Mesenchymal stem cell (in vitro differentiated cells and primary cell): ENCODE measurements at regions not wholly inside any gene's neighbourhood (a gene's known extent, or its start where the extent isn't known, plus 50 kb on each side); places are given as distances from the start of the nearest gene placed in this dataset.

ENCODE experiments used
- DNase-seq: peaks from one replicate; pipeline ENCODE4 v3.0.0-alpha.2; 2013
- H2AFZ ChIP-seq: one replicate; pipeline ENCODE4 v1.6.1; 2013; ENCODE audit warnings: low read depth, mild to moderate bottlenecking, control low read depth, inconsistent platforms, low read length, moderate library complexity
- H2AK5ac ChIP-seq: 2 replicates; pipeline ENCODE4 v1.6.1; 2013; ENCODE audit warnings: low read length, moderate library complexity, mild to moderate bottlenecking, inconsistent platforms; ENCODE audit not compliant: severe bottlenecking
- H2BK120ac ChIP-seq: one replicate; pipeline ENCODE4 v1.6.1; 2013; ENCODE audit warnings: low read depth, mild to moderate bottlenecking, inconsistent platforms, low read length, moderate library complexity
- H2BK12ac ChIP-seq, 2 experiments: one replicate each; pipeline ENCODE4 v1.6.1; 2013; ENCODE audit warnings: inconsistent platforms in 2 of 2, low read length in 2 of 2, mild to moderate bottlenecking in 2 of 2, moderate library complexity in 2 of 2, control low read depth in 1 of 2
- H2BK15ac ChIP-seq: one replicate; pipeline ENCODE4 v1.6.1; 2013; ENCODE audit warnings: mild to moderate bottlenecking, low read depth, inconsistent platforms; ENCODE audit not compliant: poor library complexity, severe bottlenecking
- H2BK5ac ChIP-seq: 2 replicates; pipeline ENCODE4 v1.6.1; 2013; ENCODE audit warnings: low read depth, mild to moderate bottlenecking, low read length, control low read depth, inconsistent platforms; ENCODE audit not compliant: poor library complexity, severe bottlenecking
- H3K14ac ChIP-seq, 2 experiments: one replicate each; pipeline ENCODE4 v1.6.1; 2013; ENCODE audit warnings: inconsistent platforms in 2 of 2, low read length in 2 of 2, control low read depth in 1 of 2, mild to moderate bottlenecking in 1 of 2, moderate library complexity in 1 of 2
- H3K18ac ChIP-seq, 2 experiments: one replicate each; pipeline ENCODE4 v1.6.1; 2013; ENCODE audit warnings: inconsistent platforms in 2 of 2, low read length in 2 of 2, control low read depth in 1 of 2, low read depth in 1 of 2, mild to moderate bottlenecking in 1 of 2
- H3K23ac ChIP-seq, 2 experiments: one replicate each; pipeline ENCODE4 v1.6.1; 2013; ENCODE audit warnings: inconsistent platforms in 2 of 2, low read length in 2 of 2, mild to moderate bottlenecking in 2 of 2, moderate library complexity in 2 of 2, control low read depth in 1 of 2
- H3K27ac ChIP-seq: 2 replicates; pipeline ENCODE4 v1.5.1; 2013; ENCODE audit warnings: mild to moderate bottlenecking, moderate library complexity, low read length, control low read depth, inconsistent platforms; ENCODE audit not compliant: poor library complexity, severe bottlenecking
- H3K27me3 ChIP-seq, 2 experiments: 2 replicates each; pipeline versions ENCODE4 v1.6.1 to v1.7.0; 2013; ENCODE audit warnings: low read length in 2 of 2, mild to moderate bottlenecking in 2 of 2, moderate library complexity in 2 of 2, control low read depth in 1 of 2, inconsistent platforms in 1 of 2; ENCODE audit not compliant: control insufficient read depth in 1 of 2, insufficient read depth in 1 of 2
- H3K36me3 ChIP-seq, 2 experiments: 2 replicates each; pipeline versions ENCODE4 v1.6.1 to v1.7.0; 2013; ENCODE audit warnings: low read length in 2 of 2, control low read depth in 1 of 2, inconsistent platforms in 1 of 2, low read depth in 1 of 2, mild to moderate bottlenecking in 1 of 2; ENCODE audit not compliant: insufficient read depth in 2 of 2, control insufficient read depth in 1 of 2
- H3K4ac ChIP-seq, 2 experiments: one replicate each; pipeline ENCODE4 v1.6.1; 2013; ENCODE audit warnings: inconsistent platforms in 2 of 2, low read length in 2 of 2, mild to moderate bottlenecking in 2 of 2, moderate library complexity in 2 of 2, control low read depth in 1 of 2, low read depth in 1 of 2
- H3K4me1 ChIP-seq: 2 replicates; pipeline ENCODE4 v1.6.1; 2013; ENCODE audit warnings: low read depth, low read length, control low read depth; ENCODE audit not compliant: control insufficient read depth, insufficient read depth
- H3K4me2 ChIP-seq: 2 replicates; pipeline ENCODE4 v1.6.1; 2013; ENCODE audit warnings: low read length, mild to moderate bottlenecking, inconsistent platforms; ENCODE audit not compliant: poor library complexity, severe bottlenecking
- H3K4me3 ChIP-seq, 2 experiments: 2 replicates each; pipeline versions ENCODE4 v1.5.1 to v1.7.0; 2013; ENCODE audit warnings: low read length in 2 of 2, mild to moderate bottlenecking in 2 of 2, control low read depth in 1 of 2, low read depth in 1 of 2; ENCODE audit not compliant: insufficient read depth in 1 of 2
- H3K79me1 ChIP-seq: replicated peaks from 2 replicates; pipeline ENCODE4 v1.6.1; 2013; ENCODE audit warnings: mild to moderate bottlenecking, control low read depth, low read length, inconsistent platforms; ENCODE audit not compliant: poor library complexity, severe bottlenecking
- H3K9ac ChIP-seq: 2 replicates; pipeline ENCODE4 v1.7.0; 2013; ENCODE audit warnings: mild to moderate bottlenecking, low read length, moderate library complexity
- H3K9me3 ChIP-seq: 2 replicates; pipeline ENCODE4 v1.7.0; 2013; ENCODE audit warnings: mild to moderate bottlenecking, low read length; ENCODE audit not compliant: control insufficient read depth
- H4K8ac ChIP-seq: one replicate; pipeline ENCODE4 v1.6.1; 2013; ENCODE audit warnings: inconsistent platforms, mild to moderate bottlenecking, low read length, moderate library complexity
- H4K91ac ChIP-seq: one replicate; pipeline ENCODE4 v1.6.1; 2013; ENCODE audit warnings: mild to moderate bottlenecking, low read length, inconsistent platforms
- WGBS: methylation state at CpG from one replicate; pipeline ENCODE4 v1.1.7; 2013; ENCODE audit warnings: mixed read lengths; 5-methylcytosine and 5-hydroxymethylcytosine counted together

- Histone ChIP-seq H3K4me2 (no peak overlapping the region), H4K91ac (no peak overlapping the region), H3K27me3 (no peaks in the 10 kb centered on the region), H3K23ac (no peak overlapping the region), H3K9me3 (no peaks in the 10 kb centered on the region), H3K4ac (no peak overlapping the region), H3K4me1 (peaks cover 26% of the 10 kb centered on the region), H3K14ac (no peak overlapping the region), H4K8ac (no peak overlapping the region), H3K9ac (no peak overlapping the region), H2BK15ac (no peak overlapping the region), H2BK120ac (peak overlapping the region; percentile 27), H3K18ac (peak overlapping the region in 1 of 2 experiments; percentile 15), H3K27ac (no peak overlapping the region), H2BK12ac (no peak overlapping the region), H3K79me1 (peaks cover 41% of the 10 kb centered on the region), H2AK5ac (peak overlapping the region; percentile 16), H3K4me3 (no peak overlapping the region), H2BK5ac (no peak overlapping the region), H3K36me3 (peaks cover 0 to 14% of the 10 kb centered on the region in 2 experiments), H2AFZ (no peak overlapping the region)
- peak; percentile 43 for DNase-seq
- 64% methylated on average over 7 of the region's 11 CpGs for WGBS
Measured at GRCh38 chr17:72432143-72432621, 311.4 kb downstream of the SOX9 start.

GRCh38 chr17:72432881-72433280 lies 312.1 kb downstream of the SOX9 start:
- Histone ChIP-seq H2BK12ac (no peak overlapping the region), H2AK5ac (peak overlapping the region; percentile 60), H3K18ac (no peak overlapping the region), H2BK15ac (no peak overlapping the region), H3K4me3 (no peak overlapping the region), H2BK120ac (no peak overlapping the region), H2AFZ (no peak overlapping the region), H3K14ac (no peak overlapping the region), H3K4me2 (peak overlapping the region; percentile 40), H3K23ac (no peak overlapping the region), H3K36me3 (peaks cover 0 to 7% of the 10 kb centered on the region in 2 experiments), H2BK5ac (no peak overlapping the region), H3K79me1 (peaks cover 38% of the 10 kb centered on the region), H3K4me1 (peaks cover 21% of the 10 kb centered on the region), H3K4ac (no peak overlapping the region), H4K91ac (no peak overlapping the region), H4K8ac (no peak overlapping the region), H3K27ac (no peak overlapping the region), H3K27me3 (no peaks in the 10 kb centered on the region), H3K9me3 (no peaks in the 10 kb centered on the region), H3K9ac (no peak overlapping the region)
- DNase-seq: no peak
- 65% methylated on average over 4 of the region's 4 CpGs for WGBS

GRCh38 chr17:72433797-72434196 lies 313.0 kb downstream of the SOX9 start:
- H3K23ac ChIP-seq: no peak overlapping the region
- no peaks in the 10 kb centered on the region for H3K27me3 ChIP-seq
- peaks cover 0 to 6% of the 10 kb centered on the region in 2 experiments for H3K36me3 ChIP-seq
- H2BK120ac ChIP-seq: no peak overlapping the region
- WGBS: 100% methylated on average over 3 of the region's 3 CpGs
- no peak overlapping the region for H3K27ac ChIP-seq
- H3K79me1 ChIP-seq: peaks cover 38% of the 10 kb centered on the region
- H2BK12ac ChIP-seq: peak overlapping the region in 1 of 2 experiments; percentile 7
- H3K4me3 ChIP-seq: no peak overlapping the region
- H4K91ac ChIP-seq: no peak overlapping the region
- no peak overlapping the region for H3K14ac ChIP-seq
- H2AK5ac ChIP-seq: no peak overlapping the region
- no peak overlapping the region for H2AFZ ChIP-seq
- H3K18ac ChIP-seq: no peak overlapping the region
- DNase-seq: no peak
- H3K4me2 ChIP-seq: no peak overlapping the region
- no peak overlapping the region for H2BK15ac ChIP-seq
- no peak overlapping the region for H2BK5ac ChIP-seq
- H3K4me1 ChIP-seq: peaks cover 19% of the 10 kb centered on the region
- H4K8ac ChIP-seq: no peak overlapping the region
- H3K9ac ChIP-seq: no peak overlapping the region
- no peak overlapping the region for H3K4ac ChIP-seq
- no peaks in the 10 kb centered on the region for H3K9me3 ChIP-seq

- Histone ChIP-seq H3K4me3 (no peak overlapping the region), H2BK120ac (no peak overlapping the region), H3K4me2 (no peak overlapping the region), H2BK15ac (no peak overlapping the region), H4K8ac (no peak overlapping the region), H3K27me3 (no peaks in the 10 kb centered on the region), H3K79me1 (peaks cover 38% of the 10 kb centered on the region), H2BK12ac (no peak overlapping the region), H3K9me3 (no peaks in the 10 kb centered on the region), H2BK5ac (no peak overlapping the region), H3K36me3 (peaks cover 0 to 8% of the 10 kb centered on the region in 2 experiments), H2AFZ (no peak overlapping the region), H2AK5ac (no peak overlapping the region), H3K27ac (no peak overlapping the region), H3K23ac (no peak overlapping the region), H3K4me1 (peaks cover 16% of the 10 kb centered on the region), H3K9ac (no peak overlapping the region), H3K14ac (no peak overlapping the region), H3K4ac (no peak overlapping the region), H3K18ac (no peak overlapping the region), H4K91ac (no peak overlapping the region)
- DNase-seq: no peak
Measured at GRCh38 chr17:72434581-72434980, 313.8 kb downstream of the SOX9 start.
